ENCODE measurements at regions not wholly inside any gene's neighbourhood (a gene's known extent, or its start where the extent isn't known, plus 50 kb on each side); places are given as distances from the start of the nearest gene placed in this dataset.

- Histone ChIP-seq H3K79me2 (ENCODE audit: insufficient read depth, low read length) (no peaks in the 10 kb centered on the region), H2AFZ (ENCODE audit: low read depth, low read length, severe bottlenecking) (no peak overlapping the region), H3K4me3 (ENCODE audit: insufficient read depth, low read length, poor library complexity, severe bottlenecking) (no peak overlapping the region), H3K4me2 (ENCODE audit: low read depth, low read length, poor library complexity, severe bottlenecking) (no peak overlapping the region), H3K9me2 (replicated peaks; ENCODE audit: insufficient read depth, low read length) (no peaks in the 10 kb centered on the region), H3K36me3 (ENCODE audit: low read length) (no peaks in the 10 kb centered on the region), H3K27me3 (ENCODE audit: low read length) (no peaks in the 10 kb centered on the region), H3K9me3 (ENCODE audit: insufficient read depth, low read length) (peaks cover 10% of the 10 kb centered on the region; the same call in 1 of the 2 replicates), H3K9ac (ENCODE audit: low read length) (no peak overlapping the region), H4K20me1 (ENCODE audit: low read depth, low read length) (no peaks in the 10 kb centered on the region), H3F3A (ENCODE audit: insufficient read depth) (no peaks in the 10 kb centered on the region), H3K27ac (ENCODE audit: low read depth, low read length) (no peak overlapping the region)
- no peak for TF ChIP-seq EZH2phosphoT487 (conservative IDR thresholded peaks at IDR 0.05; ENCODE audit: low read length)
- TF ChIP-seq, protein P1, sequence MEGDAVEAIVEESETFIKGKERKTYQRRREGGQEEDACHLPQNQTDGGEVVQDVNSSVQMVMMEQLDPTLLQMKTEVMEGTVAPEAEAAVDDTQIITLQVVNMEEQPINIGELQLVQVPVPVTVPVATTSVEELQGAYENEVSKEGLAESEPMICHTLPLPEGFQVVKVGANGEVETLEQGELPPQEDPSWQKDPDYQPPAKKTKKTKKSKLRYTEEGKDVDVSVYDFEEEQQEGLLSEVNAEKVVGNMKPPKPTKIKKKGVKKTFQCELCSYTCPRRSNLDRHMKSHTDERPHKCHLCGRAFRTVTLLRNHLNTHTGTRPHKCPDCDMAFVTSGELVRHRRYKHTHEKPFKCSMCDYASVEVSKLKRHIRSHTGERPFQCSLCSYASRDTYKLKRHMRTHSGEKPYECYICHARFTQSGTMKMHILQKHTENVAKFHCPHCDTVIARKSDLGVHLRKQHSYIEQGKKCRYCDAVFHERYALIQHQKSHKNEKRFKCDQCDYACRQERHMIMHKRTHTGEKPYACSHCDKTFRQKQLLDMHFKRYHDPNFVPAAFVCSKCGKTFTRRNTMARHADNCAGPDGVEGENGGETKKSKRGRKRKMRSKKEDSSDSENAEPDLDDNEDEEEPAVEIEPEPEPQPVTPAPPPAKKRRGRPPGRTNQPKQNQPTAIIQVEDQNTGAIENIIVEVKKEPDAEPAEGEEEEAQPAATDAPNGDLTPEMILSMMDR (IDR thresholded peaks at IDR 0.05; ENCODE audit: insufficient read depth, low read length, poor library complexity, severe bottlenecking), result no peak
Observed at GRCh38 chr22:49216579-49216978, 611.1 kb downstream of the BRD1 start.

GRCh38 chr22:49215840-49216239 lies 611.8 kb downstream of the BRD1 start:
- peaks cover 10% of the 10 kb centered on the region; the same call in 1 of the 2 replicates for H3K9me3 ChIP-seq (ENCODE audit: insufficient read depth, low read length)
- H3K27me3 ChIP-seq (ENCODE audit: low read length), result no peaks in the 10 kb centered on the region

GRCh38 chr22:49214976-49215375 lies 612.7 kb downstream of the BRD1 start:
- H2AFZ ChIP-seq (ENCODE audit: low read depth, low read length, severe bottlenecking), result no peak overlapping the region
- H3K9me2 ChIP-seq (replicated peaks; ENCODE audit: insufficient read depth, low read length), result no peaks in the 10 kb centered on the region
- no peaks in the 10 kb centered on the region for H4K20me1 ChIP-seq (ENCODE audit: low read depth, low read length)
- H3K27me3 ChIP-seq (ENCODE audit: low read length), result no peaks in the 10 kb centered on the region
- H3F3A ChIP-seq (ENCODE audit: insufficient read depth), result no peaks in the 10 kb centered on the region
- TF ChIP-seq, protein P1 (IDR thresholded peaks at IDR 0.05; ENCODE audit: insufficient read depth, low read length, poor library complexity, severe bottlenecking), result no peak
- TF ChIP-seq EZH2phosphoT487 (conservative IDR thresholded peaks at IDR 0.05; ENCODE audit: low read length), result no peak
- H3K4me3 ChIP-seq (ENCODE audit: insufficient read depth, low read length, poor library complexity, severe bottlenecking), result no peak overlapping the region
- no peak overlapping the region for H3K27ac ChIP-seq (ENCODE audit: low read depth, low read length)
- H3K9me3 ChIP-seq (ENCODE audit: insufficient read depth, low read length), result peaks cover 10% of the 10 kb centered on the region; the same call in 1 of the 2 replicates
- H3K36me3 ChIP-seq (ENCODE audit: low read length), result no peaks in the 10 kb centered on the region
- H3K79me2 ChIP-seq (ENCODE audit: insufficient read depth, low read length), result no peaks in the 10 kb centered on the region
- H3K9ac ChIP-seq (ENCODE audit: low read length), result no peak overlapping the region
- no peak overlapping the region for H3K4me2 ChIP-seq (ENCODE audit: low read depth, low read length, poor library complexity, severe bottlenecking)

More at GRCh38 chr22:49215840-49216239, 611.8 kb downstream of the BRD1 start:
- no peak overlapping the region for H3K9ac ChIP-seq (ENCODE audit: low read length)
- H3K79me2 ChIP-seq (ENCODE audit: insufficient read depth, low read length), result no peaks in the 10 kb centered on the region
- H3K4me2 ChIP-seq (ENCODE audit: low read depth, low read length, poor library complexity, severe bottlenecking), result no peak overlapping the region
- H3K36me3 ChIP-seq (ENCODE audit: low read length), result no peaks in the 10 kb centered on the region
- no peaks in the 10 kb centered on the region for H4K20me1 ChIP-seq (ENCODE audit: low read depth, low read length)
- H3K9me2 ChIP-seq (replicated peaks; ENCODE audit: insufficient read depth, low read length), result no peaks in the 10 kb centered on the region
- TF ChIP-seq, protein P1 (IDR thresholded peaks at IDR 0.05; ENCODE audit: insufficient read depth, low read length, poor library complexity, severe bottlenecking), result no peak
- TF ChIP-seq EZH2phosphoT487 (conservative IDR thresholded peaks at IDR 0.05; ENCODE audit: low read length), result no peak
- no peak overlapping the region for H3K4me3 ChIP-seq (ENCODE audit: insufficient read depth, low read length, poor library complexity, severe bottlenecking)
- no peak overlapping the region for H3K27ac ChIP-seq (ENCODE audit: low read depth, low read length)
- H2AFZ ChIP-seq (ENCODE audit: low read depth, low read length, severe bottlenecking), result no peak overlapping the region
- no peaks in the 10 kb centered on the region for H3F3A ChIP-seq (ENCODE audit: insufficient read depth)
